GM12878 (cell line): ENCODE measurements at regions not wholly inside any gene's neighbourhood (a gene's known extent, or its start where the extent isn't known, plus 50 kb on each side); places are given as distances from the start of the nearest gene placed in this dataset.

Experiments
- ATAC-seq: fragments of 200-7000 bp; cut with Tn5 transposase; 3 replicates; pipeline ENCODE4 v1.9.1; 2020; ENCODE audit warnings: mild to moderate bottlenecking, moderate library complexity
- BruUV-seq: library from RNA; stranded (reverse); fragments of 400-500 nt; replicated peaks from 2 replicates; lab custom pipeline; 2021; lab: Mats Ljungman, UMichigan
- CTCF ChIA-PET: fragments of 300-600 bp; sonication (Branson Sonifier 250); formaldehyde crosslinking; extraction: SDS; loops from one replicate; lab custom pipeline; 2021; ENCODE audit warnings: inconsistent platforms; lab: Yijun Ruan, JAX
- POLR2A ChIA-PET: fragments of 350-600 bp; formaldehyde crosslinking; extraction: SDS; loops from one replicate; lab custom pipeline; 2021; ENCODE audit warnings: inconsistent platforms; lab: Charles Lee
- RAD21 ChIA-PET: fragments of 300-600 bp; sonication (Branson Sonifier 250); formaldehyde crosslinking; loops from one replicate; lab custom pipeline; 2023; ENCODE audit warnings: antibody characterized with exemption; ENCODE audit not compliant: unreplicated experiment; lab: Charles Lee
- SMC1A ChIA-PET: fragments of 300-600 bp; sonication (Branson Sonifier 250); formaldehyde crosslinking; loops from one replicate; lab custom pipeline; 2023; ENCODE audit not compliant: unreplicated experiment, uncharacterized antibody; lab: Charles Lee
- DNase-seq: peaks from one replicate; pipeline ENCODE4 v3.0.0-alpha.2; 2011; ENCODE audit warnings: low read depth, low spot score
- FAIRE-seq: peaks from 3 replicates; lab custom pipeline; 2011; peaks lifted over from hg19 to GRCh38; lab: Jason Lieb, UNC
- H2AFZ ChIP-seq: 2 replicates; pipeline ENCODE4 v1.6.0; 2011; ENCODE audit warnings: low read depth, low read length, control low read depth; ENCODE audit not compliant: control insufficient read depth
- H3K27ac ChIP-seq: 2 replicates; pipeline ENCODE4 v1.5.1; 2011; ENCODE audit warnings: control low read depth; ENCODE audit not compliant: control insufficient read depth, insufficient read depth
- H3K27me3 ChIP-seq, 2 experiments: replicated peaks in 1 of 2; 2 replicates each; pipeline versions ENCODE4 v1.6.0 to v1.6.1; 2011; ENCODE audit warnings: low read length in 1 of 2; ENCODE audit not compliant: control insufficient read depth in 2 of 2, insufficient read depth in 2 of 2
- H3K36me3 ChIP-seq, 2 experiments: 2 replicates each; pipeline ENCODE4 v1.5.1; 2011; ENCODE audit warnings: low read length in 1 of 2; ENCODE audit not compliant: control insufficient read depth in 2 of 2, insufficient read depth in 2 of 2
- H3K4me1 ChIP-seq: 2 replicates; pipeline ENCODE4 v1.6.1; 2011; ENCODE audit warnings: mild to moderate bottlenecking, low read length, moderate library complexity, mixed read lengths; ENCODE audit not compliant: control insufficient read depth, insufficient read depth
- H3K4me2 ChIP-seq: 2 replicates; pipeline ENCODE4 v1.6.0; 2011; ENCODE audit warnings: control low read depth; ENCODE audit not compliant: control insufficient read depth, insufficient read depth
- H3K4me3 ChIP-seq: fragments of 200-600 bp; sonication (generic); 2 replicates; pipeline ENCODE4 v1.5.1; 2016
- H3K79me2 ChIP-seq: 2 replicates; pipeline ENCODE4 v1.6.0; 2011; ENCODE audit warnings: low read length; ENCODE audit not compliant: control insufficient read depth, insufficient read depth
- H3K9ac ChIP-seq: 2 replicates; pipeline ENCODE4 v1.8.0; 2011; ENCODE audit warnings: low read length, control low read depth, mixed read lengths; ENCODE audit not compliant: control insufficient read depth, insufficient read depth
- H3K9me3 ChIP-seq: replicated peaks from 3 replicates; pipeline ENCODE4 v1.5.1; 2011; ENCODE audit warnings: mild to moderate bottlenecking, low read length; ENCODE audit not compliant: control insufficient read depth, insufficient read depth
- H4K20me1 ChIP-seq: 2 replicates; pipeline ENCODE4 v1.6.0; 2011; ENCODE audit not compliant: control insufficient read depth, insufficient read depth
- ASH2L ChIP-seq: fragments of 300-600, 200-600 bp; sonication (generic); IDR thresholded peaks from 2 replicates; pipeline ENCODE4 v1.6.1; 2017; ENCODE audit warnings: low read depth, mild to moderate bottlenecking, borderline replicate concordance
- FOS ChIP-seq: IDR thresholded peaks from 3 replicates; pipeline ENCODE4 v1.6.1; 2011; ENCODE audit warnings: borderline replicate concordance; ENCODE audit not compliant: insufficient read length; ENCODE audit errors: extremely low read depth
- GABPA ChIP-seq: IDR thresholded peaks from 2 replicates; pipeline ENCODE4 v1.6.1; 2014; ENCODE audit warnings: antibody characterized with exemption, low read depth, mild to moderate bottlenecking, inconsistent platforms
- HDAC6 ChIP-seq: fragments of 200-600 bp; sonication (generic); IDR thresholded peaks from one replicate; pipeline ENCODE4 v1.8.0; 2017; ENCODE audit warnings: antibody characterized with exemption; ENCODE audit not compliant: unreplicated experiment
- LARP7 ChIP-seq: fragments of 450-650 bp; IDR thresholded peaks from 2 replicates; pipeline ENCODE4 v1.6.1; 2017; ENCODE audit warnings: mild to moderate bottlenecking
- MEF2B ChIP-seq: fragments of 450-650 bp; IDR thresholded peaks from 2 replicates; pipeline ENCODE4 v1.6.1; 2018; ENCODE audit warnings: mild to moderate bottlenecking, moderate library complexity; ENCODE audit not compliant: partially characterized antibody, poor library complexity, severe bottlenecking
- NFYA ChIP-seq: IDR thresholded peaks from 2 replicates; pipeline ENCODE4 v1.6.1; 2011; ENCODE audit warnings: low read depth, mild to moderate bottlenecking, low read length, improper control_type of control experiment, borderline replicate concordance
- NR2F1 ChIP-seq: fragments of 450-650 bp; conservative IDR thresholded peaks from 2 replicates; pipeline ENCODE4 v1.6.1; 2017; ENCODE audit warnings: mild to moderate bottlenecking
- PBX3 ChIP-seq: IDR thresholded peaks from 2 replicates; pipeline ENCODE4 v1.6.1; 2011; ENCODE audit warnings: mild to moderate bottlenecking, low read depth, low read length, moderate library complexity; ENCODE audit not compliant: insufficient replicate concordance
- POLR2AphosphoS2 ChIP-seq: IDR thresholded peaks from 2 replicates; pipeline ENCODE4 v1.6.1; 2011; ENCODE audit warnings: low read depth, mild to moderate bottlenecking, low read length, improper control_type of control experiment, moderate library complexity
- RAD21 ChIP-seq: IDR thresholded peaks from 2 replicates; pipeline ENCODE4 v1.6.1; 2011; ENCODE audit warnings: mild to moderate bottlenecking, low read depth, low read length, moderate library complexity; ENCODE audit not compliant: insufficient read depth
- SMARCA5 ChIP-seq: fragments of 450-650 bp; IDR thresholded peaks from 2 replicates; pipeline ENCODE4 v1.6.1; 2017; ENCODE audit warnings: mild to moderate bottlenecking
- SRF ChIP-seq, 2 experiments: IDR thresholded peaks; 2 replicates each; pipeline ENCODE4 v1.6.1; 2011; ENCODE audit warnings: low read depth in 2 of 2, low read length in 2 of 2, mild to moderate bottlenecking in 1 of 2, moderate library complexity in 1 of 2
- TAF1 ChIP-seq: IDR thresholded peaks from 2 replicates; pipeline ENCODE4 v1.6.1; 2011; ENCODE audit warnings: mild to moderate bottlenecking, low read depth, low read length, borderline replicate concordance
- YBX1 ChIP-seq: fragments of 450-650 bp; IDR thresholded peaks from 2 replicates; pipeline ENCODE4 v1.6.1; 2016; ENCODE audit warnings: antibody characterized with exemption
- ZBED1 ChIP-seq: IDR thresholded peaks from 2 replicates; pipeline ENCODE4 v1.6.1; 2016; ENCODE audit warnings: borderline replicate concordance
- ZNF384 ChIP-seq: IDR thresholded peaks from 2 replicates; pipeline ENCODE4 v1.6.1; 2012; ENCODE audit warnings: low read depth, mild to moderate bottlenecking, low read length, improper control_type of control experiment, borderline replicate concordance
- WGBS: methylation state at CpG from one replicate; pipeline ENCODE4 v1.1.6; 2016; ENCODE audit warnings: low lambda C conversion rate; ENCODE audit not compliant: insufficient replicate concordance, insufficient coverage; ENCODE audit errors: missing lambda C conversion rate; 5-methylcytosine and 5-hydroxymethylcytosine counted together
- in situ Hi-C: fragments of 300-500 bp; cut with MboI; formaldehyde crosslinking; loops from 9 replicates; pipeline ENCODE4 v1.14.3; 2018; ENCODE audit warnings: mixed read lengths
- intact Hi-C: fragments of 100-400 bp; cut with micrococcal nuclease; formaldehyde crosslinking; loops from one replicate; pipeline ENCODE4 v1.14.2; 2022; ENCODE audit not compliant: unreplicated experiment

DNA sequence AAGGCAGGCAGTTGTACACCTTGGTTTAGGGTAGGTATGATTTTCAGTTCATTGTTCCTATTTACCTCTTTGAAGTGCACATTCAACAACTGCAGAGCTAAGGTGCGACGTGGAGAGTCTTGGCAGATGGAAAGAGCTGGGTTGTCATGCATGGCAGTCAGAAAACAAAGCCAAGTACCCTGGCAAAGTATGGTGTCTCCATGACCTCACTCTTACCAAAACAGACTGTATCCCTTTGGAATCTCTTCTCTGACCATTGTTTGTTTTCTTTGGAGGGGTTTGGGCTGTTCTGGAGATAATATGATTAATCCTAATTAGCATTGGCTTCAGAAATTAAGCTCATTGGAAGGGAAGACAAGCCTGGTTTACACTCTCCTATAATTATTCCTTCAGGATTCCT, 665.7 kb downstream of the DNAH5 start:
- no peaks in the 10 kb centered on the region for H3K9me3 ChIP-seq
- no peaks in the 10 kb centered on the region for H3K4me1 ChIP-seq
- DNase-seq: no peak
- H3K4me3 ChIP-seq: no peak overlapping the region
- H2AFZ ChIP-seq: no peak overlapping the region
- ATAC-seq: no peak
- ChIA-PET SMC1A (interaction anchor here (0.9 kb wide), 1 partner anchor 24 kb away, joined by 3 read pairs; no protein-coding TSS in a partner anchor), CTCF (interaction anchor here (1.0 to 1.6 kb wide), 4 partner anchors 9 to 99 kb away, joined by 3 to 5 read pairs (median 4); no protein-coding TSS in a partner anchor), POLR2A (no interaction called here), RAD21 (no interaction called here)
- no peaks in the 10 kb centered on the region for H3K79me2 ChIP-seq
- H3K9ac ChIP-seq: no peak overlapping the region
- H3K27me3 ChIP-seq: no peaks in the 10 kb centered on the region
- BruUV-seq: no TSS peak
- TF ChIP-seq YBX1 (no peak), POLR2AphosphoS2 (no peak), MEF2B (no peak), FOS (no peak), ZNF384 (no peak), SMARCA5 (no peak), RAD21 (no peak), NR2F1 (no peak), LARP7 (no peak), HDAC6 (no peak), ASH2L (no peak), PBX3 (no peak), SRF (IDR thresholded peaks at IDR 0.05; ENCODE audit: low read depth in 2 of 2, low read length in 2 of 2) (no peak), TAF1 (no peak), GABPA (no peak), NFYA (no peak), ZBED1 (no peak)
- WGBS: 2% methylated on average over 2 of the region's 2 CpGs
- H4K20me1 ChIP-seq: no peaks in the 10 kb centered on the region
- H3K27ac ChIP-seq: no peak overlapping the region
- intact Hi-C loops (no loop called here), in situ Hi-C loops (no loop called here)
- H3K4me2 ChIP-seq: no peak overlapping the region
- no peak for FAIRE-seq
- H3K36me3 ChIP-seq: no peaks in the 10 kb centered on the region
